Prostate gland (tissue), 2 donors: ENCODE measurements at regions not wholly inside any gene's neighbourhood (a gene's known extent, or its start where the extent isn't known, plus 50 kb on each side); places are given as distances from the start of the nearest gene placed in this dataset.

Source experiments
- POLR2A ChIP-seq: fragments of 450-650 bp; IDR thresholded peaks from one replicate; pipeline ENCODE4 v1.6.1; 2016; ENCODE audit warnings: antibody characterized with exemption, mild to moderate bottlenecking
- POLR2AphosphoS5 ChIP-seq: sonication (generic); formaldehyde crosslinking; IDR thresholded peaks from one replicate; pipeline ENCODE4 v1.6.1; 2017; ENCODE audit warnings: antibody characterized with exemption
- TF ChIP-seq, protein P1 (sequence below), 4 experiments: fragments of 200-600 bp in 2 of 4; fragments of 450-650 bp in 2 of 4; sonication (generic) in 2 of 4; IDR thresholded peaks; 1 replicate in 3 of 4; 2 replicates in 1 of 4; pipeline ENCODE4 v1.5.1; 2016 to 2019; ENCODE audit warnings: antibody characterized with exemption in 4 of 4, mild to moderate bottlenecking in 2 of 4, moderate library complexity in 2 of 4

DNA sequence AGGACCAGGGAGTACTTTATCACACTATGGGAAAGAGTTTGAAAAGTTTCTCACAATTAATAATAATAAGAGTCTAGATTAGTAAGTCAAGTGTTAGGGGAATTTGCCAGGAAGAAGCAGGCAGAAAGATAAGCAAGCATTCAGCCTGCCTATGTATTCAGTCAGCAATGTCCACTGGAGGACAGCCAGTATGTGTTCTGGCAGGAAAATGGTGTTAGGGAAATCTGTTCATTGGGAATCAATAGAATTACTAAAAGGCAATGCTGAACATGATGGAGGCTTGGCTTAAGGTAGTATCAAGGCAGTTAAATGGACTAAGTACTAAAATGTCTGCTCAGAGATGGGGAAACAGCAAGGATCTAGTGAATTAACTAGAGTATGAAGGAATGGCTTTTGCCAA lies 221.2 kb downstream of the PPP4R3C start:
- TF ChIP-seq, protein P1, sequence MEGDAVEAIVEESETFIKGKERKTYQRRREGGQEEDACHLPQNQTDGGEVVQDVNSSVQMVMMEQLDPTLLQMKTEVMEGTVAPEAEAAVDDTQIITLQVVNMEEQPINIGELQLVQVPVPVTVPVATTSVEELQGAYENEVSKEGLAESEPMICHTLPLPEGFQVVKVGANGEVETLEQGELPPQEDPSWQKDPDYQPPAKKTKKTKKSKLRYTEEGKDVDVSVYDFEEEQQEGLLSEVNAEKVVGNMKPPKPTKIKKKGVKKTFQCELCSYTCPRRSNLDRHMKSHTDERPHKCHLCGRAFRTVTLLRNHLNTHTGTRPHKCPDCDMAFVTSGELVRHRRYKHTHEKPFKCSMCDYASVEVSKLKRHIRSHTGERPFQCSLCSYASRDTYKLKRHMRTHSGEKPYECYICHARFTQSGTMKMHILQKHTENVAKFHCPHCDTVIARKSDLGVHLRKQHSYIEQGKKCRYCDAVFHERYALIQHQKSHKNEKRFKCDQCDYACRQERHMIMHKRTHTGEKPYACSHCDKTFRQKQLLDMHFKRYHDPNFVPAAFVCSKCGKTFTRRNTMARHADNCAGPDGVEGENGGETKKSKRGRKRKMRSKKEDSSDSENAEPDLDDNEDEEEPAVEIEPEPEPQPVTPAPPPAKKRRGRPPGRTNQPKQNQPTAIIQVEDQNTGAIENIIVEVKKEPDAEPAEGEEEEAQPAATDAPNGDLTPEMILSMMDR (IDR thresholded peaks at IDR 0.05), result no peak
- no peak for TF ChIP-seq POLR2A
- TF ChIP-seq POLR2AphosphoS5, result no peak
